ENCODE measurements at regions not wholly inside any gene's neighbourhood (a gene's known extent, or its start where the extent isn't known, plus 50 kb on each side); places are given as distances from the start of the nearest gene placed in this dataset.

DNA sequence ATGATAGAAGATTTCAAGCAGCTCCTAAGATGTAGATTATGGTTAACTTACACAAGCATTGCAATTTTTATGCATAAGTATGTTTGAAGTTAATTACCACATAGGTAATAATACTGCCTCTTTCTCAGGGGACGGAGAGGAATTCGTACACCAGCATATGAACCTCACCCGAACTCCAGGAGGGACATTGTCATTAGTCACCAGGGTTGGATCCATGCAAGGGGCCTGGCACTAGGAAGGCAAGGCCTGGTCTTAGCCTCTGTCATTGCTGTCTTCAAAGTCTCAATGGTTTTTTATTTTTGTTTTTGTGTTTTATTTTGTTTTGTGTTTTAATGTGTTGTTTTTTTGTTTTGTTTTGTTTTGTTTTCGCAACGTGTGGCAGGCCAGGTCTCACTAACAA, 145.6 kb upstream of the PPP2R2D start:
- TF ChIP-seq CTCF (IDR thresholded peaks at IDR 0.05): no peak
- no peak overlapping the region for H3K4me3 Mint-ChIP-seq
- ChIA-PET CTCF (interaction anchor here (0.8 kb wide), 1 partner anchor 191 kb away, joined by 3 read pairs; no protein-coding TSS in a partner anchor), POLR2A (no interaction called here)
- H3K9me3 Mint-ChIP-seq: no peaks in the 10 kb centered on the region
- intact Hi-C loops (cut with micrococcal nuclease): no loop called here
- no peak for DNase-seq
- H3K27ac Mint-ChIP-seq: no peak overlapping the region
- ATAC-seq: no peak
- H3K36me3 Mint-ChIP-seq (ENCODE audit: low read depth): no peaks in the 10 kb centered on the region
- peaks cover 1% of the 10 kb centered on the region for H3K27me3 Mint-ChIP-seq
- H3K4me1 Mint-ChIP-seq (ENCODE audit: low read depth): no peaks in the 10 kb centered on the region

- Mint-ChIP-seq H3K36me3 (ENCODE audit: low read depth) (no peaks in the 10 kb centered on the region), H3K9me3 (no peaks in the 10 kb centered on the region), H3K4me3 (no peak overlapping the region), H3K27me3 (peaks cover 3% of the 10 kb centered on the region), H3K4me1 (ENCODE audit: low read depth) (no peaks in the 10 kb centered on the region), H3K27ac (no peak overlapping the region)
- intact Hi-C loops (cut with micrococcal nuclease): no loop called here
- DNase-seq (no peak), ATAC-seq (no peak)
- TF ChIP-seq CTCF (IDR thresholded peaks at IDR 0.05): no peak
- ChIA-PET POLR2A (interaction anchor here (1.4 kb wide), 1 partner anchor 14 kb away, joined by 3 read pairs; no protein-coding TSS in a partner anchor), CTCF (no interaction called here)
These were observed 143.3 kb upstream of the PPP2R2D start for GRCh38 chr10:131757285-131758058.

GRCh38 chr10:131758062-131758938, 142.5 kb upstream of the PPP2R2D start:
- Mint-ChIP-seq H3K4me1 (ENCODE audit: low read depth) (no peaks in the 10 kb centered on the region), H3K27me3 (peaks cover 2% of the 10 kb centered on the region), H3K27ac (no peak overlapping the region), H3K36me3 (ENCODE audit: low read depth) (no peaks in the 10 kb centered on the region), H3K4me3 (no peak overlapping the region), H3K9me3 (no peaks in the 10 kb centered on the region)
- ChIA-PET CTCF (no interaction called here), POLR2A (interaction anchor here (1.4 kb wide), 1 partner anchor 14 kb away, joined by 3 read pairs; no protein-coding TSS in a partner anchor)
- no peak for ATAC-seq
- no peak for DNase-seq
- no peak for TF ChIP-seq CTCF (IDR thresholded peaks at IDR 0.05)
- intact Hi-C loops (cut with micrococcal nuclease): no loop called here

GRCh38 chr10:131758939-131759301, 141.9 kb upstream of the PPP2R2D start:
- no peak for TF ChIP-seq CTCF (IDR thresholded peaks at IDR 0.05)
- Mint-ChIP-seq H3K4me1 (ENCODE audit: low read depth) (no peaks in the 10 kb centered on the region), H3K36me3 (ENCODE audit: low read depth) (no peaks in the 10 kb centered on the region), H3K9me3 (no peaks in the 10 kb centered on the region), H3K27me3 (peaks cover 2% of the 10 kb centered on the region), H3K27ac (no peak overlapping the region), H3K4me3 (no peak overlapping the region)
- ATAC-seq (no peak), DNase-seq (no peak)
- CTCF ChIA-PET: no interaction called here
- POLR2A ChIA-PET: interaction anchor here (1.4 kb wide), 1 partner anchor 15 kb away, joined by 3 read pairs; no protein-coding TSS in a partner anchor
- intact Hi-C loops (cut with micrococcal nuclease): no loop called here

GRCh38 chr10:131759347-131759746, 141.5 kb upstream of the PPP2R2D start:
- Mint-ChIP-seq H3K4me3 (no peak overlapping the region), H3K9me3 (no peaks in the 10 kb centered on the region), H3K36me3 (ENCODE audit: low read depth) (no peaks in the 10 kb centered on the region), H3K27me3 (peaks cover 2% of the 10 kb centered on the region), H3K27ac (no peak overlapping the region), H3K4me1 (ENCODE audit: low read depth) (no peaks in the 10 kb centered on the region)
- intact Hi-C loops (cut with micrococcal nuclease): no loop called here
- ATAC-seq: no peak
- no peak for TF ChIP-seq CTCF (IDR thresholded peaks at IDR 0.05)
- no peak for DNase-seq
- CTCF ChIA-PET: no interaction called here
- POLR2A ChIA-PET: no interaction called here
